ENCODE measurements at regions not wholly inside any gene's neighbourhood (a gene's known extent, or its start where the extent isn't known, plus 50 kb on each side); places are given as distances from the start of the nearest gene placed in this dataset.

DNA sequence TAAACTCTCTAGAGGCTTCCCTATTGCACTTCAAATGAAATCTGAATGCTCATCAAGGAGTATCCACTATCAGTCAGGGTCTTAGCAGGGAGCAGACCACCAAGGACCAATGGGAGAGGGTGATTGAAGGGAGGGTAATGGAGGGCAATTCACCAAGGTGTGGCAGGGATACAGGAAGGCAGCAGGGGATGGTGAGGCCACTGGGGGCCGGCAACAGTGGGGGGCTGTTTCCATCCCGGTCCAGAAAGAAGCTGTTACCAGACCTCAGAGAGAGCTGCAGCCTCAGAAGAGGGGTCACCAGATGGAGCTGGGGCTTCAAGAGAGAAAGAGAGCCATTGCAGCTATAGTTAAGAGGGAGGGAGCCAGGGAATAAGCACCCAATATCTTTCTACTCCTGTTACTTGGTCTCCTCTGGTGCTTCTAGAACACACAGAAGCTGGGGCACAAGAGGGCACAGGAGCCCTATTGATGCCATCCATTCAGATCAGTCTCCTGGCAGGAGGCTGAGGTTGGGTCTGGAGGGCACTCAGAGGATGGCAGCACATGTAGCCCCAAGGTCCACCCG lies 417.6 kb downstream of the PTPRU start:
- DNase-seq = no peak
- Histone ChIP-seq H3K36me3 (ENCODE audit: control insufficient read depth, insufficient read depth, low read length) (no peaks in the 10 kb centered on the region), H3K4me1 (ENCODE audit: control insufficient read depth, insufficient read depth, low read length, poor library complexity, severe bottlenecking) (no peaks in the 10 kb centered on the region), H3K4me3 (ENCODE audit: insufficient read depth, low read depth, low read length, poor library complexity, severe bottlenecking) (no peak overlapping the region), H3K9me3 (ENCODE audit: control insufficient read depth, low read length) (no peaks in the 10 kb centered on the region), H3K27ac (ENCODE audit: insufficient read depth, low read length, poor library complexity, severe bottlenecking) (no peak overlapping the region), H3K27me3 (replicated peaks; ENCODE audit: control insufficient read depth, insufficient read depth, low read length, poor library complexity, severe bottlenecking) (peaks cover 3% of the 10 kb centered on the region)

DNA sequence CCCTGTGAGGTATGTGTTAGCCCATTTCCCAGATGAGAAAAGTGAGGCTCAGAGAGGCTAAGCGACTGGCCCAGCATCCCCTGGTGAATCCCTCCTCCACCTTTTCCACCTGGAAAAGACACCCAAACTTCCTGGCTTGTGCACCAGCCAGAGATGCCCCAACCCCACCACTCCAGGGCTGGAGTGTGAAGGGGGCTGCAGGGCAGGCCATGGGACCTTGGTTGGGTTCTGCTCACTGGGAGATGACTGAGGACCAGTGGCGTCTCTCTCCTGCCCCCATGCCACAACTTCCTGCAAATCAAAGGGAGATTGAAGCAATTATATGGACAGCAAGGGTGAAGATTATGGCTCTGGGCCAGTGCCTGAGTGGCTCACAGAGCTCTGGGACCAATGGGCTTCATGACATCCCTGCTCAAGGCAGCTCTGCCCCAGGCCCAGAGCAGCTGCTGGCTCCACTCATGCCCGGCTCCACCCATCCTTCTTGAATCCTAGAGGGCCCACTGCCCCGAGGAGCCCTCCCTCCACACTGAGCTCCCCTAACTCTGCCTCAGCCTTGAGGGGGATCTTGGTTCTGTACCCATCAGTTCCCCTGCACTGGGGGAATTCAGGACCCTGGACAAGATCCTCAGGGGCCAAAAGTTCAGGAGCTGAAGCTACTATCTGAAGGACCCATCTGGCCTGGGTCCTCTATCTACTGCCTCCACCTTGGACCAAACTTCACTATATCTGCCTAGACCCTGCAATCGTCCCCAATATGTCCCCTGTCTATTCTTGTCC lies 416.9 kb downstream of the PTPRU start:
- no peaks in the 10 kb centered on the region for H3K36me3 ChIP-seq (ENCODE audit: control insufficient read depth, insufficient read depth, low read length)
- H3K4me3 ChIP-seq (ENCODE audit: insufficient read depth, low read depth, low read length, poor library complexity, severe bottlenecking) = no peak overlapping the region
- no peaks in the 10 kb centered on the region for H3K4me1 ChIP-seq (ENCODE audit: control insufficient read depth, insufficient read depth, low read length, poor library complexity, severe bottlenecking)
- H3K9me3 ChIP-seq (ENCODE audit: control insufficient read depth, low read length) = no peaks in the 10 kb centered on the region
- H3K27ac ChIP-seq (ENCODE audit: insufficient read depth, low read length, poor library complexity, severe bottlenecking) = no peak overlapping the region
- no peak for DNase-seq
- H3K27me3 ChIP-seq (replicated peaks; ENCODE audit: control insufficient read depth, insufficient read depth, low read length, poor library complexity, severe bottlenecking) = peaks cover 5% of the 10 kb centered on the region

DNA sequence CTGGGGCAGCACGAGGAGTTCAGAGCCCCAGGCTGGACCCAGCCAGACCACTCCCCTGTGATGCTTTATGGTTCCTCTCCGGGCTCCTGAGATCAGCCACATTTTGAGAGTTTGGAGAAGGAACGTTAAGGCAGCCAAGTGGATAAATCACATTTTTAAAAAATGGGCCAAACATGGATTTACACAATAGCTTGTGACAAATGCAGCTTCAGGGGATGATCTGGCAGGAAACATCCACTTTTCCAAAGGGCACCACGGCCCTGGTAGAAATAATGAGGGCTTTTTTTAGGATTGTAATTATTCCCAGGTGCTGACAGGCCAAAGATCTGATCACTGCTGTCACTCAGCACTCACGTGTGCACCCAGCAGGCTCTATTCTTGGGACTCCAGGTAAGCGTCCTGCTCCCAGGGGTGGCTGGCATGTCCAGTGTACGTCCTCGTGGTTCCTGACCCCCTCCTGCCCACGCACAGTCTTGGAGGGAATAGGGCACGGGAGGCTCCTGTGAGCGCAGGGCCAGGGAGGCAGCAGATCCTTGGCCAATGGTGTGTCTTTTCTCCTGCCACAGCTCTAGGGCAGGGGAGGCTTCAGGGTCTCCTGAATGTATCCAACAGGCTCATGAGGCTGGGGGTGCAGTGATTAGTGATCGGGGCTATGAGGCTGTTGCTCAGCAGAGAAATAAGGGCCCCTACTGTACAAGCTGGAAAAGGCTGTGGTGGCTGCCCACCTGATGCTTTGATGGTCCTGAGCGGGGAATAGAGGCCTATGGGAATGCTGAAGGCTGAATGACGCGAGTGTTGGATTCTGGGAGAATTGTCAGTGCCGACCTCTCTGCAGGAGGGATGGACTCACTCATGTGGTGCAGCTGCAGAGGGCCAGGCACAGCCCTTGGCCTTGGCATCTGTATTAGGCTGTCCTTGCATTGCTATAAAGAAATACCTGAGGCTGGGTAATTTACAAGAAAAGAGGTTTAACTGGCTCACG lies 415.7 kb downstream of the PTPRU start:
- Histone ChIP-seq H3K4me1 (ENCODE audit: control insufficient read depth, insufficient read depth, low read length, poor library complexity, severe bottlenecking) (no peaks in the 10 kb centered on the region), H3K9me3 (ENCODE audit: control insufficient read depth, low read length) (no peaks in the 10 kb centered on the region), H3K36me3 (ENCODE audit: control insufficient read depth, insufficient read depth, low read length) (no peaks in the 10 kb centered on the region), H3K4me3 (ENCODE audit: insufficient read depth, low read depth, low read length, poor library complexity, severe bottlenecking) (no peak overlapping the region), H3K27ac (ENCODE audit: insufficient read depth, low read length, poor library complexity, severe bottlenecking) (no peak overlapping the region), H3K27me3 (replicated peaks; ENCODE audit: control insufficient read depth, insufficient read depth, low read length, poor library complexity, severe bottlenecking) (peaks cover 5% of the 10 kb centered on the region)
- DNase-seq = no peak

DNA sequence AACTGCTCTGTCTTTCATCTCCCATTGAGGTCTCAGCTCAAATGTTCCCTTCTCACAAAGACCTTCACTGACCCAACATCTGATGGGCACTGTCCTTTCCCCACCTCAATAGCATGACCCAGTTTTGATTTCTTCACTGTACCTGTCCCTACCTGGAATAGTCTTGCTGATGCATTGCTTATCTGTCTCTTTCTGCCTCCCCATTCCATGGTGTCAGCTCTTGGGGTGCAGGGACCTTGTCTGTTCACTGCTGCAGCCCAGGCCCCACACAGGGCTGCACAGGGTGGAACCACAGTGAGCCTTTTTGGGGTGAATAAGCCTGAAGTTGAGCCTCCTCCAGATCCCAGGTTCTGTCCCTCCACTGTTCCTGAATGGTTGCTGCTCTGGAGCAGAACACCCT lies 414.9 kb downstream of the PTPRU start:
- Histone ChIP-seq H3K27me3 (replicated peaks; ENCODE audit: control insufficient read depth, insufficient read depth, low read length, poor library complexity, severe bottlenecking) (peaks cover 5% of the 10 kb centered on the region), H3K36me3 (ENCODE audit: control insufficient read depth, insufficient read depth, low read length) (no peaks in the 10 kb centered on the region)

DNA sequence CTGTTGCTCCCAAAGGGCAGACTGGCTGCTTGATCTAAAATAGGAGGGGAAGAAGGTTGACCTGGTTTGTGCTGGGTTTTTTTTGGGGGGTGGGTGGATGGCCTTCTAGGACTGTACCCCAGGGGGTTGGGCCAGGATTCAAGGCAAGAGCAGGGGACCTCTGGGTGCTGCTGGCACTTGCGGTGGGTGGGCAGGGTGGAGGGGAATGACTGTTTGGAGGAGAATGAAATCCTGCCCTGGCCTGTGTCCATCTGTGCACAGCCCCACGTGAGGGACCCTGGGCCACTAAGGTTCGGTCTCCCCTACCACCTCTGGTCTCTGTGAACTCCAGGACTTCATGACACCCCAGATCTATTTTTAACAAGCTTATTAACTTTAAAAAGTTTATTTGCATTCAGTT lies 414.2 kb downstream of the PTPRU start:
- Histone ChIP-seq H3K4me1 (ENCODE audit: control insufficient read depth, insufficient read depth, low read length, poor library complexity, severe bottlenecking) (no peaks in the 10 kb centered on the region), H3K27me3 (replicated peaks; ENCODE audit: control insufficient read depth, insufficient read depth, low read length, poor library complexity, severe bottlenecking) (peaks cover 5% of the 10 kb centered on the region), H3K27ac (ENCODE audit: insufficient read depth, low read length, poor library complexity, severe bottlenecking) (no peak overlapping the region), H3K4me3 (ENCODE audit: insufficient read depth, low read depth, low read length, poor library complexity, severe bottlenecking) (no peak overlapping the region), H3K36me3 (ENCODE audit: control insufficient read depth, insufficient read depth, low read length) (no peaks in the 10 kb centered on the region), H3K9me3 (ENCODE audit: control insufficient read depth, low read length) (no peaks in the 10 kb centered on the region)
- DNase-seq = no peak

More for the DNA sequence above, 414.9 kb downstream of the PTPRU start:
- no peak overlapping the region for H3K27ac ChIP-seq (ENCODE audit: insufficient read depth, low read length, poor library complexity, severe bottlenecking)
- H3K9me3 ChIP-seq (ENCODE audit: control insufficient read depth, low read length) = no peaks in the 10 kb centered on the region
- no peak for DNase-seq
- H3K4me3 ChIP-seq (ENCODE audit: insufficient read depth, low read depth, low read length, poor library complexity, severe bottlenecking) = no peak overlapping the region
- H3K4me1 ChIP-seq (ENCODE audit: control insufficient read depth, insufficient read depth, low read length, poor library complexity, severe bottlenecking) = no peaks in the 10 kb centered on the region

DNA sequence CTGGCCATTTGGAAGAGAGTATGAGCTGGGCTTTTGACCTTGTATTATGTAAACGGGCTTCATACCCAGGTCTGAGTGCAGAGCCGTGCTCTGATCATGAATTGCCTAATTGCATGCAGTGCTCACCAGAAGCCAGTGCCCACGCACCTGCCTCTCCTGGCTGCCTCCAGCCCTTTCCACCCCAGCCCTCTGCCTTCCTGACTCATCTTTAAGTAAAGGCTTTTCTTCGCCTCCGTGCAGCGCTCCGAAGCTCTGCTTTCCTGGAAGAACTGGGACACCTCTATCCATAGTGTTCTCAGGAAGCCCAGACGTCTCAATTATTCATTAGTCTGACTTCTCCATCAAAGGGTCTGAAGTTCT lies 413.7 kb downstream of the PTPRU start:
- Histone ChIP-seq H3K27me3 (replicated peaks; ENCODE audit: control insufficient read depth, insufficient read depth, low read length, poor library complexity, severe bottlenecking) (peaks cover 5% of the 10 kb centered on the region), H3K9me3 (ENCODE audit: control insufficient read depth, low read length) (no peaks in the 10 kb centered on the region), H3K36me3 (ENCODE audit: control insufficient read depth, insufficient read depth, low read length) (no peaks in the 10 kb centered on the region), H3K4me1 (ENCODE audit: control insufficient read depth, insufficient read depth, low read length, poor library complexity, severe bottlenecking) (no peaks in the 10 kb centered on the region), H3K27ac (ENCODE audit: insufficient read depth, low read length, poor library complexity, severe bottlenecking) (no peak overlapping the region), H3K4me3 (ENCODE audit: insufficient read depth, low read depth, low read length, poor library complexity, severe bottlenecking) (no peak overlapping the region)
- no peak for DNase-seq

DNA sequence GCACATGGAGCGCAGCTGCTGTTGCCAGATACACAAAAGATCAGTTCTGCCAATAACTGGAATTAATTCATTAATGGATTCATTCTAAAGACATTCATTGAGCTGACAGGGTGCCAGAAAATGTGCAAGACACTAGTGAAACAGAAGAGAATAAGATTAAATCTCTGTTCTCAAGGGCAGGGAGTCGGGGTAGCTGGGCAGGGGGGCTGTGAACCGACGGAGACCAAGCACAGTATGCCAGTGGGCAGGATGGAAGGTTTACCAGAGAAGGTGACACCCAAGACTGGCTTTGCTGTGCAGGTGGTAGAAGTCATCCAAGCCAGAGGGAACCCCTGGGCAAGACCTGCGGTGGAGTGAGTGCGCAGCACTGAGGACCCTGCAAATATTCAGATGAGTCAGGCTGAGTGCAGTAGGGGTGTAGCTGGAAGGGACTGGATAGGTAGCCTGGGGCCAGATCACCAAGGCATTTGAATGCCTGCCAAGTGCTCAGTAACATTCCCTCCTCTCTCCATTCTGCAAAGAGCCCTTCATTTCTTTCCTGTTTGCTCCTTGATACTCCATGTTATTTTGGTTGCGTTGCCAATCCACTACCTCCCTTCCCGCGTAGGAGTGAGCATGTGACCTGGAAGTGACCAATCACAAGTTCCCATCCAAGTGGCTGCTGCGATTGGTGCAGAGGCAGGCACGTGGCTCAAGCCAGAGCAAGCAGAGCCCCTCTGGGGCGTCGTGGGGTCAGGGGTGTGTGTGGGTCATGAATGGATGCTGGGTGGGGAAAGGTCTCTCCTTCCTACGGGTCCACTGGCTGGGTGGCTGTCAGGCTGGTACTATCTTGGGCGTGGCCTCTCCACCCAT lies 413.1 kb downstream of the PTPRU start:
- Histone ChIP-seq H3K27ac (ENCODE audit: insufficient read depth, low read length, poor library complexity, severe bottlenecking) (no peak overlapping the region), H3K27me3 (replicated peaks; ENCODE audit: control insufficient read depth, insufficient read depth, low read length, poor library complexity, severe bottlenecking) (peaks cover 5% of the 10 kb centered on the region), H3K9me3 (ENCODE audit: control insufficient read depth, low read length) (no peaks in the 10 kb centered on the region), H3K4me1 (ENCODE audit: control insufficient read depth, insufficient read depth, low read length, poor library complexity, severe bottlenecking) (no peaks in the 10 kb centered on the region), H3K4me3 (ENCODE audit: insufficient read depth, low read depth, low read length, poor library complexity, severe bottlenecking) (no peak overlapping the region), H3K36me3 (ENCODE audit: control insufficient read depth, insufficient read depth, low read length) (no peaks in the 10 kb centered on the region)
- DNase-seq = no peak

DNA sequence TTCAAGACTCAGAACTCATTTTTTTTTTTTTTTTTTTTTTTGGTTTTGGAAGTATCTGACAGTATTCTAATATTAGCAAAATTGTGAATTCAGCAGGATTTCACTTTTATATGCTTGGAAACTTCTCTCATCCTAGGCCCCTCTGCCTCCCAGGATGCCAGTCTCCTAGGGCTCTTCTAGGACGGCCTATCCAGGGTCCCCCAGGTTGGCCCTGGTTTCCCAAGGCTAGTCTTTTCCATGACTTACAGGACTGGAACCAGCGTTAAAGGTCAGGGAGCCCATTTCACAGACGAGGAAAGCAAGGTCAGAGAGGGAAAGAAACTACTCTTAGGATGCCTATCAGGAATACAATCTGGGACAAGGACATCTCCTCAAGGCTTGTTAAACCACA lies 412.5 kb downstream of the PTPRU start:
- no peaks in the 10 kb centered on the region for H3K4me1 ChIP-seq (ENCODE audit: control insufficient read depth, insufficient read depth, low read length, poor library complexity, severe bottlenecking)
- H3K36me3 ChIP-seq (ENCODE audit: control insufficient read depth, insufficient read depth, low read length) = no peaks in the 10 kb centered on the region
- H3K27ac ChIP-seq (ENCODE audit: insufficient read depth, low read length, poor library complexity, severe bottlenecking) = no peak overlapping the region
- no peak for DNase-seq
- no peaks in the 10 kb centered on the region for H3K9me3 ChIP-seq (ENCODE audit: control insufficient read depth, low read length)
- H3K27me3 ChIP-seq (replicated peaks; ENCODE audit: control insufficient read depth, insufficient read depth, low read length, poor library complexity, severe bottlenecking) = peaks cover 5% of the 10 kb centered on the region
- no peak overlapping the region for H3K4me3 ChIP-seq (ENCODE audit: insufficient read depth, low read depth, low read length, poor library complexity, severe bottlenecking)

DNA sequence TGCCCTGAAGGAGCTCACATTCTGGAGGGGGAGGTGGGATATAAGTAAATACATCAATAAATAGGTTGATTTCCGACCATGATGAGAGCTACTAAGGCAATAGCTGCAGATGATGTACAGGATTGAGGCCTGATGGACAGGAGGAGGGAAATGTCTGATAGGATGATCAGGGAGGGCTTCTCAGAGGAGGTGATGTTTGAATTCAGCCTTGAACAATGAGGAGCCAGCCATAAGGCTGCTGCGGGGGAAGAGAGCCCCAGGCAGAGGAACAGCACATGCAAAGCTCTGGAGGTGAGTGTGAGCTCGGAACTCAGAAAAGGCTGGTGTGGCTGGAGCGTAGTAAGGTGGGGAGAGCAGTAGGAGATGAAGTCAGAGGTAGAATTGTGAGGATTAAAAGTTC lies 411.7 kb downstream of the PTPRU start:
- Histone ChIP-seq H3K9me3 (ENCODE audit: control insufficient read depth, low read length) (no peaks in the 10 kb centered on the region), H3K4me1 (ENCODE audit: control insufficient read depth, insufficient read depth, low read length, poor library complexity, severe bottlenecking) (no peaks in the 10 kb centered on the region), H3K27me3 (replicated peaks; ENCODE audit: control insufficient read depth, insufficient read depth, low read length, poor library complexity, severe bottlenecking) (peaks cover 5% of the 10 kb centered on the region), H3K4me3 (ENCODE audit: insufficient read depth, low read depth, low read length, poor library complexity, severe bottlenecking) (no peak overlapping the region), H3K27ac (ENCODE audit: insufficient read depth, low read length, poor library complexity, severe bottlenecking) (no peak overlapping the region), H3K36me3 (ENCODE audit: control insufficient read depth, insufficient read depth, low read length) (no peaks in the 10 kb centered on the region)
- no peak for DNase-seq
